ENCODE measurements at regions not wholly inside any gene's neighbourhood (a gene's known extent, or its start where the extent isn't known, plus 50 kb on each side); places are given as distances from the start of the nearest gene placed in this dataset.

DNA sequence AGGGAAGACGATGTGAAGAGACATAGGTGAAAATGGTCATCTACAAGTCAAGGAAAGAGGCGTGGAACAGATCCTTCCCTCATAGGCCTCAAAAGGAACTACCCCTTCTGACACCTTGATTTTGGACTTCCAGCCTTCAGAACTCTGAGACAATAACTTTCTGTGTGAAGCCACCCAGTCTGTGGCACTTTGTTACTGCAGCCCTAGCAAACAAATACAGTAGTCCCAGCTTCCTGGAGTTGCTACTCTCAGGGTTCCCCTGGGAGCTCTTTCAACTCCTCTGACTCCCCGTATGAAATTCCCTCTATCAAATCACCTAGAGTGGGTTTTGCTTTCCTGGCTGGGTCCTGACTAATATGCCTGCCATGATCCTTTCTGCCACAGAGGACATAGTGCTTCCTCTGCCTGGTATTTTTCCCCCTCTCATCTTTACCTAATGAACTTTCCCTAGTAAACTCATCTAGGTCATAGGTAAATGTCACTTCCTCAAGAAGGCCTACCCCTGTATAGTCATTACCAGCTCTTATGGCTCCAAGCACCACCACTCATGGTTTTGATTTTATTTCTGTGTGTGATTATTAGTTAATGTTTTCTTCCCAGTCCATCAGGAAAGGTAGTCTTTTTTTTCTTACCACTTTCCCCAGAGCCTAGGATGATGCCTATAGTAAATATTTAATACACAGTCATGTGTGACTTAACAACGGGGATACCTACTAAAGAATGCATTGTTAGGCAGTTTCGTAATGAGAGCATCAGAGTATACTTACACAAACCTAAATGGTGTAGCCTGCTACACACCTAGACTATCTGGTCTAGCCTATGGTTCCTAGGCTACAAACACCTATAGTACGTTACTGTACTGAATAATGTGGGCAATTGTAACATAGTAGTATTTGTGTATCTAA is 111.5 kb upstream of the LGALSL start (continued):
- TF ChIP-seq TAF7 (optimal IDR thresholded peaks at IDR 0.05; ENCODE audit: borderline replicate concordance, low read depth, low read length) (no peak), KDM4A (IDR thresholded peaks at IDR 0.05; ENCODE audit: low read depth, low read length, severe bottlenecking) (no peak), SP4 (IDR thresholded peaks at IDR 0.05; ENCODE audit: low read length) (no peak), RFX5 (IDR thresholded peaks at IDR 0.05; ENCODE audit: borderline replicate concordance, low read depth, low read length) (no peak)

Measured in H1 (cell line).